ENCODE measurements at regions not wholly inside any gene's neighbourhood (a gene's known extent, or its start where the extent isn't known, plus 50 kb on each side); places are given as distances from the start of the nearest gene placed in this dataset.
"Not testable (repeated sequence)": the region's sequence is repeated elsewhere in the genome, so short reads cannot be mapped to it uniquely, and the experiment has no call there.

GRCh38 chr6:130557481-130558112 is 191.8 kb downstream of the TMEM200A start:
- no peak for DNase-seq (ENCODE audit: low spot score)

GRCh38 chr6:130558131-130558530 is 192.3 kb downstream of the TMEM200A start:
- no peak for DNase-seq (ENCODE audit: low spot score)

- no peak for DNase-seq (ENCODE audit: low spot score)
These were observed 193.3 kb downstream of the TMEM200A start for GRCh38 chr6:130559166-130559565.

GRCh38 chr6:130560231-130560630 is 194.4 kb downstream of the TMEM200A start:
- no peak for DNase-seq (ENCODE audit: low spot score)

GRCh38 chr6:130561159-130561558 is 195.3 kb downstream of the TMEM200A start:
- not testable (repeated sequence) for DNase-seq (ENCODE audit: low spot score)

- DNase-seq (ENCODE audit: low spot score): no peak
These were observed 199.9 kb downstream of the TMEM200A start for GRCh38 chr6:130565696-130566095.

GRCh38 chr6:130574146-130574545 is 208.3 kb downstream of the TMEM200A start:
- DNase-seq (ENCODE audit: low spot score): no peak

GRCh38 chr6:130575557-130575956 is 209.7 kb downstream of the TMEM200A start:
- no peak for DNase-seq (ENCODE audit: low spot score)

- no peak for DNase-seq (ENCODE audit: low spot score)
These were observed 210.2 kb downstream of the TMEM200A start for GRCh38 chr6:130575971-130576370.

- no peak for DNase-seq (ENCODE audit: low spot score)
These were observed 211.5 kb downstream of the TMEM200A start for GRCh38 chr6:130577178-130577919.

- no peak for DNase-seq (ENCODE audit: low spot score)
These were observed 212.9 kb downstream of the TMEM200A start for GRCh38 chr6:130578713-130579112.

- DNase-seq (ENCODE audit: low spot score): no peak
These were observed 217.5 kb downstream of the TMEM200A start for GRCh38 chr6:130583268-130583667.

GRCh38 chr6:130585587-130585986 is 219.8 kb downstream of the TMEM200A start:
- DNase-seq (ENCODE audit: low spot score): no peak

GRCh38 chr6:130587778-130588520 is 222.1 kb downstream of the TMEM200A start:
- no peak for DNase-seq (ENCODE audit: low spot score)

GRCh38 chr6:130593200-130593599 is 227.4 kb downstream of the TMEM200A start:
- DNase-seq (ENCODE audit: low spot score): no peak

GRCh38 chr6:130593948-130594347 is 228.1 kb downstream of the TMEM200A start:
- DNase-seq (ENCODE audit: low spot score): no peak

GRCh38 chr6:130598021-130598989 is 228.9 kb upstream of the SMLR1 start:
- DNase-seq (ENCODE audit: low spot score): no peak

GRCh38 chr6:130600880-130601341 is 226.3 kb upstream of the SMLR1 start:
- DNase-seq (ENCODE audit: low spot score): no peak

- DNase-seq (ENCODE audit: low spot score): no peak
These were observed 224.9 kb upstream of the SMLR1 start for GRCh38 chr6:130602151-130602770.

- DNase-seq (ENCODE audit: low spot score): no peak
These were observed 223.8 kb upstream of the SMLR1 start for GRCh38 chr6:130603391-130603790.
